NCI-H345 (cell line): ENCODE measurements at regions not wholly inside any gene's neighbourhood (a gene's known extent, or its start where the extent isn't known, plus 50 kb on each side); places are given as distances from the start of the nearest gene placed in this dataset.

Experiments
- DNase-seq: peaks from one replicate; lab custom pipeline; 2025; lab: John Stamatoyannopoulos, UW

DNA sequence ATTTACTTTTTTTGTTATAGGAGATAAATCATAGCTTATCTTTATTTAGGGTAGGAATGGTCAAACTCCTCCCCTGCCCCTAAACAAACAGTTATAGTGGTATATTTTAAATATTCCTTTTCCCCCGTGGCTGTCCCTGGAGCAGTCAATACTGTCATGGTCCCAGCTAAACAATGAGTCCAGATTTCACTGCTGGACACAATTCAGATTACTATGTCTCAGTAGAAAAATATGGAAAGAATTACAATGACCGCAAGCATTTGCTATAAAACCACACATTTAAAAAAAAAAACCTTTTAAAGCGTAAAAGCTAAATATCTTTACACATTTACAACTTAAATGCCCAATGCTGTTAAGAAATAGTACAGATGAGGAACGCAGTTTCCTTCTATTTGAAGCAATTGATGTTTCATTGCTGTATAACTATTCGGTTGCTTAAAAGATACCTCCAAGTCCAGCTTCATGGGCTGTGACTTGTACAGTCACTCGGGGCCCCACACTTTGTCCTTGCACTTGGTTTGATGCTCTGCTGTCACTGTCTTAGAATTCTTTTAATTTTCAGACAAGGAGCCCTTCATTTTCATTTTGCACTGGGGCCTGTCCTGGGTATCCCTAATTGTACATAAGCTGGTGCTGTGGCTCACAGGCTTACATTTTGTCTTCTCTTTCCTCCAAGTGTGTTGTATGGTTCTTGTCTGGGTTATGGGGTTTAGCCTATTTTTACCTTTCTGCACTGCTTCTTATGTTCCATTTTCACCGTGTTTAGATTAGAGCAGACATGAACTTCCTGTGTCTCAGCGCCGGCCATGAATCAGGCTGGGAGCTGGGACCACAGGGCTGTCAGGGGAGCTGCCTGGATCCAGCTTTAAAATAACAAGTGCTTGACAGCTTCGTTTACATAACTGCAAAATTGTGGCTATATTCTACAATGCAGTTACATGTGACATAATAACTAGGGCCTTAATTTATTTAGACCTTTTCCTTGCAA, 530.2 kb upstream of the FZD8 start:
- no peak for DNase-seq

DNA sequence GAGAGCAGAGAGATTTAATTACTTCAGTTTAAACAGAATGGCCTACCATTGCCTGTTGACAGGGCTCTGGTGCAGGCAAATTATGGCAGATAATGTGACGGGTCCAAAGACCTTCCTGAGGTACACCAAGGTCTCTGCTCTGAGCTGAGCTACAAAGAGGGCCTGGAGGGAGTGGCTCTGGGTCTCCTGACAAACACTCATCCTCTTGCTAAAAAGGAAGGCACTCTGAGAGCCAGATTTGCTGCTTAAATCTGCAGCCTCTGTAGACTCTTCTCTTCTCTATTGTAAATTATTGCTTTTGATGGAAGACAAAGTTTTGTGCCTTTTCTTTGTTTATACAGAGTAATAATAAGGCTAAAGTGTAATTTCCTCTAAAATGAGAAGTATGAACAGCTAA, 529.5 kb upstream of the FZD8 start:
- DNase-seq: no peak

DNA sequence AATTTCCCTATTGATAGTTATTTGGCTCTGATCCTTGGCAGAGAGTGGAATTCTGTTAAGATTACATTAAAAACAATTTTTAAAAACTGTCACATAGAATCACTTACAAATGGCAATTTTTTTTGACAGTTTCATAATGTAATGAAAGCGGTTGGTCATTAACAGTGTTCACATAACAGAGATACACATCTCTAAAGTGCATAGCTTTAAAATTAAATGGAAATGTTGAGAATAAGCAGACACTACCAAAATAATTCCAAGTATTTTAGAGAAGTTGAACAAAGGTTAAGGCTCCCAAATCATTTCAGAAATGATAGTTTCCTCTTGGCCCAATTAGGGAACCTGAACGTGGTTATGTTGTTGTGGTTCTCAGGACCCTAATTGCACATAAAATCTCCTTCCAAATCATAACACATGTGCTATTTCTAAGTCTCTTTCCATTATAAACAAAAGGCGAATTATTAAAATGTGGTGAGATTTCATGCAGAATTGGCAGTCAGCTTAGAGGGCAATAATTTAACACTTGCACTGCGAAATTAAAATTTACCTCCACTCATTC, 528.9 kb upstream of the FZD8 start:
- no peak for DNase-seq

DNA sequence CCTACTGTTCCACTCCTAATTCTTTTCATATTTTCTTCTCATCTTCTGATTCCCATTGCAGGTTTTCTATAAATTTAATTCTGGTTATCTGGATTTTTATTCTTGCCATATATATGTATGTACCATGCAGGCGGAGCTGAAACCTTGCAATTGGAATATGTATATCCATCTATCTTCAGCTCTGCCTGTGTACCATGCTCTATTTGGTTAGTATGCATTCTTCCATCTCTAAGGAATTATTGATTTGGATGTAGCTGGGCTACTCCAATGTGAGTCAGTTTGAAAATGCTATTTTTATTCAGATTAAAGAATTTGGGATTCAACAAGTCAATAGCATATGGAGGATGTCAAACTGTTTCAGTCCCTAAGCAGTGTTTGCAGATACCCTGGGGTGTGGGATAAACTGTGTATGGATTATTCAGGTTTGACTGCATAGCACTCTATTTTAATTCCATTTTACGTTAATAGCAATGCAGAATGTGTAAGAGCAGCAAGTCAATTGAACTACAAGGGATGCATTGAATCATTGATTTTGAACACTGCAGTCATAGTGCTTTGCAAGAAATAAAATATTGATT, 528.1 kb upstream of the FZD8 start:
- no peak for DNase-seq

DNA sequence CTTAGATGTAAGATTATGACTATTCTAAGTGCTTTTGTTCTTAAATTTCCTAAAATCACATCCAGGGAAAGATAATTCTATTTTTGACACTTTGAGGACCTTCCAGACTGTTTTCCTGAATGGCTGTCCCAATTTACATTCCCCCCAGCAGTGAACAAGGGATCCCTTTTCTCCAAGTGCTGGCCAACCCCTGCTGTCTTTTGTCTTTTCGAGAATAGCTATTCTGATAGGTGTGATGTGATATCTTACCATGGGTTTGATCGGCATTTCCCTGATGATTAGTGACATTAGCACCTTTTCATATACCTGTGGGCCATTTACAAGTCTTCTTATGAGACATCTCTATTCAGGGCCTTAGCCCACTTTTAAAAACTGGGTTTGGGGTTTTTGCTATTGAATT, 526.7 kb upstream of the FZD8 start:
- DNase-seq: no peak

DNA sequence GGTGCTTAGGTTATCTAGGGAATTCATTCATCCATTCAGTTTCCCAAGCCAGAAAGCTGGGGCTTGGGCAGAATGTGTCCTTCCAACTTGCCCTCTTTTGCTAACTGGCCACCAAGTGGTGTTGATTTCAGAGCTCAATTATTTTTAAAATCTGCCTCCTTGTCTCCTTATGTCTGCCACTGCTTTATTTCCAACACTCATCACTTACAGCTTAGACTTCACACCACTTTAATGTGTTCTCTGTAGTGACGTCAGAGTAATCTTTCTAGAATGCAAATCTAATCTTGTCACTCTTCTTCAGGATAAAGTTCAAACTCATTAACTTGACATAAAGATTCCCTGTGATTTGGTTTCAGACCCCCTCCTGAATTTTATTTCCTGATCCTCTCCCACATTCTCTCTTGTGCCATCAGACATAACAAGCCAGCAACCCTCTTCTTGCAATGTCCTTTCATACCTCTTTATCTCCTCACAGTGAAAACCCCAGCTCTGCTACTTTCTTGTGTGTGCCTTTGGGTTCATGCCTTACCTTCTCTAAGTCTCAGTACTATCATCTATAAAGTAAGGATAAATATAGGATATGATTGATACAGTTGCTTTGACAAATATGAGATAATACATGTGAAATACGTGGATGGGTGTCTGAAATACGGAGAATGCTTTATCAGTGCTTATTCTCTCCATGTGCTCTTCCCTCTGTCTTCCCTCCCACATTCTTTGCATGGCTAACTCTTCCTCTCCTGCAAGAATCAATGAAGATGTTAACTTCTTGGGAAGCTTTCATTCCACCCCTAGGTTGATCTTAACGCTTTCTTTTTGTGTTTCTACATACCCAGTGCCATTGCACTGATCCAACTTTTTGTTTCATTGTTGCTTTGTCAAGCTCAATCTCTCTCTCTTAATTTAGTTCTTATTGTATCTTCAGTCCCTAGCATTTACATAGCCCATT, 522.7 kb upstream of the FZD8 start:
- DNase-seq: no peak

DNA sequence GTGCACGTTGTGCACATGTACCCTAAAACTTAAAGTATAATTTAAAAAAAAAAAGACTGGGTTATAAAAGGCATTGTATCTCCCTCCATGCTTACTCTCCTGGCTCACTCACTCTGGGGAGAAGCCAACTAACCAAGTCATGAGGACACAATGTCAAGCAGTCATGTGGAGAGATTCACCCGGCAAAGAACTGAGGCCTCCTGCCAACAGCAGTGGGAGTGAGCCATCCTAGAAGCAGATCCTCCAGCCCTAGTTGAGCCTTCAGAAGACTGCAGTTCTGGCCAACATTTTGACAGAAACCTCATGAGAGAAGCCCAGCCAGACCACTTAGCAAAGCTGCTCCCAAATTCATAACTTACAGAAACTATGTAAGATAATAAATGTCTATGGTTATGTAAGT, 521.7 kb upstream of the FZD8 start:
- no peak for DNase-seq

DNA sequence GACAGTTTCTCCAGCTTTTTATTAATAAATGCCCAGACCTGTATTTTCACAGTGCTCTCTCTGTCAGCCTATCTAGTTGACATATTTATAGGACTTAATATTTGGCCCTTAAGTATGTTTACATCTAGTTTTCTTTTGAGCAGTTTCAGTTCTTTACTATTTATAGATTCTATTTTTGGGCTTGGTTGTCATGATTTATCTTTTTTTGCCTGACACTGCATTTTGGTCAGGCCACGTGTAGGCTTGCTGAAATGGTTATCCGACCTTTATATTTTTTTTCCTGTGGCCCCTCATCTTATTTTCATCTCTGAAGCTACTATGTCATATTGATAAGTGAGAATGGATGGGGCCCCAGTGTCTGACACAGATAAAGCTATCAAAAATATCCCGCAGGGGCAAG, 515.4 kb upstream of the FZD8 start:
- no peak for DNase-seq

DNA sequence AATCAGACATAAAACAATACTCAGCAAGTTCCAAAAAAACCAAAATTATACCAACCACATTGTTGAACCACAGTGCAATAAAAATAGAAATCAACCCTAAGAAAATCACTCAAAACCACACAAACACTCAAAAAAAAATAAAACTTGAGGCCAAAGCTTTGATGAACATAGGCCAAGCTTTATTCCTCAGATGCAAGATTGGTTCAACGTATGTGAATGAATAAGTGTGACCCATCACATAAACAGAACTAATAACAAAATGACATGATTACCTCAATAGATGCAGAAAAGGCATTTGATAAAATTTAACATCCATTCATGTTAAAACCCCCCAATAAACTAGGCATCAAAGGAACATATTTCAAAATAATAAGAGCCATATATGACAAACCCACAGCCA, 506.1 kb upstream of the FZD8 start:
- no peak for DNase-seq

DNA sequence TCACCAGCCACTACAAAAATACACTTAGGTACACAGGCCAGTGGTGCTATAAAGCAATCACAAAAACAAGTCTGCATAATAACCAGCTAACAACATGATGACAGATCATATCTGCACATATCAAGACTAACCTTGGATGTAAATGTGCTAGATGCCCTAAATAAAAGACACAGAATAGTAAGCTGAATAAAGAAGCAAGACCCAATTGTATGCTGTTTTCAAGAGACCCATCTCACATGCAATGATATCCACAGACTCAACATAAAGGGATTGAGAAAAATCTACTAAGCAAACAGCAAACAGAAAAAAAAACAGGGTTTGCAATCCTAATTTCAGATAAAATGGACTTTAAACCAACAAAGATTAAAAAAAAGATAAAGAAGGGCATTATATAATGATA, 505.4 kb upstream of the FZD8 start:
- no peak for DNase-seq

DNA sequence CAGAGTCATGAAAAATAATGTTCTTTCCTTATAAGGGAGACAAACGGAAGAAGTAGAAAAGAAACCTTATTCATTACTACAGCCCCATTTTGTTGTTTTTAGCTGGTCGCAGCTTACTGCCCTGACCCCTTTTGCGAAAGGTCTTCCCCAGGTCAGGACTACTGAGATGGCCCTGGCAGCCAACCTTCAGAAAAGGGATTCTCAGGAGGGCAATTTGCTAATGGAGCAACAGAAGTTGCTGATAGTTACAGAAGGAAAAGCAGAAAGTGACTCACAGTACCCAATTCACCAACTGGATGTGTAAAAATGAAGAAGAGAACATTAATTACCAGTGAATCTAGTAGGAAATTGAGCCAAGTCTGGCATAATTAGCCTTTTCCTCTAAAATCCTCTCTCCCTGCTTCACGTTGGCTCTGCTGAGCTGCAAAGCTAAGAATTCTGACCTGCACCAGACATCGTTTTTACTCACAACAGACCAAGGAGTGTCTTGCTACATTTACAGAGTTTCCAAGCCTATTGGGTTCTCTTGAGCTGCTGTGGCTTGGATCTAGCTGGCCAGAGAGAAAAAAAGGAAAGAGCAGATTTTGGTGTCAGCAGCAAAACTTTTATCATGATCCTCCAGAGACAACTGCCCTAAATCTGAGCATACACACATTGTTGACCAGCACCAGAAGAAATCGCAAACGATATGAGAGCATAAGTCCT, 499.9 kb upstream of the FZD8 start:
- no peak for DNase-seq

DNA sequence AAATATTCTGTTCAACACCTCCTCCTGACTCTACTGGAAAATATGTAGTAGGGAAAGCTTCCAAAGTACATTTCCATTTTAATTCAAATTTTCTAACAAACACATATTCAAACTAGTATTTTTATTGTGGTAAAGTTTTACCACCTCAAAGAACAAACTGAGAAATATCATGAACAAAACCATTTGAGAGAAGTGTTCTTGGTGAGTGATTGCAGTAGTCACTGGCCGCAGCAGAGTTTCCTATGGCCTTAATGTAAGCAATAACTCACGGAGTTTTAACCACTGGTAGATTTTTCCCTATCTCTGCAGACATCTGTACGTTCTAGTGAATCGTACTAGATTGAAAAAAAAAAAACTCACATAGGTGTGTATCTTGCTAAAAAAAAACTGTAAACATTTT, 487.0 kb upstream of the FZD8 start:
- DNase-seq: no peak

DNA sequence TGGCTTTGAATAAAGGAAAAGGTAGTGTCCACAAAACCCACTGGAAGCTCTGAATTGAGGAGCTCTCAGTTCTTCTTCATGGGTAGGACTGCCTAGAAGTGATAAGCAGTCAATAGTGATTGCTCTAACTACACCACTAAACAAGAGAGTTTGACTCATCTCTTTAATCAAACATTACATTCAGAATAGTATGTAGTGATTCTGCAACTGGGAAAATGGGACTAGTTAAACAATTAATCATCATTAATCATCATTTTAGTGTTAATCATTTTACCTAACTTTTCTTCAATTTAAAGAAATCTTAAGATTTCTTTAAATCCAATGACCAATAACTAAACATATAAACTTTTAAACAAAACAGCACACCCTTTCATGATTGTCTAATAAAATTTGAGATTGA, 484.0 kb upstream of the FZD8 start:
- DNase-seq: no peak

DNA sequence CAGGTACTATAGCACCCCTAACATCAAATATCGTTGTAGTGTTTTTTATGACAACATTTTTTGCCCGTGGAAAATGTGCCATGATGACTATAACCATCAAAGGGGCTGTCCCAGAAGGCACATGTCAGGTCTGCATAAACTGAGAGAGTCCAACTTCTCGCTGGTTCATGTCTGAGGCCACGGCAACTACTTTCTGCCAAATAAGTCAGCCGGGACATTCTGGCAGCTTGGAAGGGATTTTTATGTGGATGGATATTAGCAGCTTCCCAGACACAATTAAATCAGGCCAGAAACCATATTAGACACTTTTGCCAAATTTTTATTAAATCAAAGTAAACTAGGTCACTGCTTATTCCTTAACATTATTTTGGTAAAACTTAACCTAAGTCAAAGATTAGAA, 477.4 kb upstream of the FZD8 start:
- no peak for DNase-seq

DNA sequence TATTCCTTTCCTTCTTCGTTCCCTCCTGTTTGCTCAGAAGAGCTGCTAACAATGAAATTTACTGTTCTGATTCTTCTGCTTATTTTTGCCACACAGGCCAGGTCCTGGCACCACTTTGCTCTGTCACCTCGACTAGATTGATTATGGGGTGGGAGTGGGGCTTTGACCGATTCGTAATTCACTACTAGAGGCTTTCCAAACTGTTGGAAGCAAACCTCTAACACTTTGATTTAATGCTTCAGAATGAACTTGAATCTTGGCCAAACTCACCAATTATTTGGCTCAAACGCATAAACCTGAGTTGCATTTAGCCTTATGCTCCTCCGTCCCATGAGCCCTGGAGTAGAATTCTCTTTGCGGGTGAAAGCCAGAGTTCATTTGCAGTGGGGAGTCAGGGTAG, 476.2 kb upstream of the FZD8 start:
- DNase-seq: no peak

DNA sequence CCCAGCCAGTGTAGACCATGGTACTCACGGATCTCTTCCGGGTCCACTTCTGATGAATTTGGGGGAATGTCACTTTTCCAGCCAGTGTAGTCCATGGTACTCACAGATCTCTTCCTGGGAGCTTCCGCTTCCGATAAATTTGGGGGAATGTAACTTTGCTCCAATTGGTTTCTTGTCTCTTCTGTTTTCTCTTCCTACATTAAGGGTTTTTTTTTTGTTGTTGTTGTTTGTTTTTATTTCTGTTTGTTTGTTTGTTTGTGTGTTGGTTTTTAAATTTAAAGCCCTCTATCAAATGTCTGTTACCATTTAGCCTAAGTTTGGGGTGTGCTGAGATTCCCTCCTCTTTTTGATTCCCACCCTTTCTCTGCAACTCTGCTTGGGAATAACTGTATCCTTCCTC, 475.8 kb upstream of the FZD8 start:
- DNase-seq: no peak

DNA sequence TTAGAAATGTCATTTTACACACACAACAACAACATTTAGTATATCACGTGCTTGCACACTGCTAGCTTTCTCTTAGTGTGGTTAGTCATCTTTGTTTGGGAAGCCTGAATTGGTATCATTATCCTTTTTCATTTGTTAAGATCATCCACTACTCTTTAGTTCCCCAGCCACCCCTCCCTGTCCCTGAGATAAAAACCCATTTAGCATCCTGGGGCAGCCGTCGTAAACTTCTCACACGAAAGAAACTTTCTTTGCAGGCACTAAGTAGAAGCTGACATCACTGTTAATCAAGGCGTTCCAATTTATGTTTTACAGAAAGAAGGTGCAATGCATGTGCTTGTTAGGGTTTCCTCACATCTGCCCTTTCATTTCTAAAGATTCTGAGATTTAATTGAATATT, 475.1 kb upstream of the FZD8 start:
- DNase-seq: no peak

DNA sequence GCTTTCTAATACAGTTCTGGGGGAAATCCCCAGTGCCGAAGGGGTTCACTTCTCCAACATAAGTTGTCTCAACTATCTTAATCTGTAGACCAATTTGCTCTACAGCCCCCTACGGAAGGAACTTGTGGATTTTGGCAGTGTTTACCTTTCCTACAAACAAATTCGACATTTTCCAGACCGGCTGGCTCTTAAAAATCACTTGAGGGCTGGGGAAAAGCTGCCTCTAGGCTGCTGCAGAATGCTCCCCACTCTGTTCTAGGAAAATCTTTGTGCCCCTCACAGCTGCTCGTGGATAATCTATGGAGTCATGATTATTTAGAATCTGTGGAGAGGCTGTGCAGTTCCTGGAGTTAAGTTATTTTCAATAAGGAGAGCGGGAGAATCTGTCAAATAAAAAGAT, 474.6 kb upstream of the FZD8 start:
- no peak for DNase-seq

DNA sequence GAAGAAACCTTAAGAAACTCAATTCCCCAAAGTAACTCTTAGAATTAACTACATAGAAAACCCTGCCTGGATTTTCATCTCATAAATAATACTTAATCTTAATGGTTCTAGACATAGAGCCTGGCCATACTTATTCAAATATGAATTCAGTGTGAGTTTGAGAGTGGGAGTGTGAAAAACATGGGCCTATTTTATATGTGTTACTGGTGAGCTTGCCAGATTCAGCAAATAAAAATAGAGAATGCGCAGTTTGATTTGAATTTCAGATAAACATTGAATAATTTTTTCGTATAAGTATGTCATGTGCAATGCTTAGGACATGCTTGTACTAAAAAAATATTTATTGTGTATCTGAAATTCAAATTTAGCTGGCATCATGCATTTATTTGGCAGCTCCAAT, 473.9 kb upstream of the FZD8 start:
- no peak for DNase-seq

DNA sequence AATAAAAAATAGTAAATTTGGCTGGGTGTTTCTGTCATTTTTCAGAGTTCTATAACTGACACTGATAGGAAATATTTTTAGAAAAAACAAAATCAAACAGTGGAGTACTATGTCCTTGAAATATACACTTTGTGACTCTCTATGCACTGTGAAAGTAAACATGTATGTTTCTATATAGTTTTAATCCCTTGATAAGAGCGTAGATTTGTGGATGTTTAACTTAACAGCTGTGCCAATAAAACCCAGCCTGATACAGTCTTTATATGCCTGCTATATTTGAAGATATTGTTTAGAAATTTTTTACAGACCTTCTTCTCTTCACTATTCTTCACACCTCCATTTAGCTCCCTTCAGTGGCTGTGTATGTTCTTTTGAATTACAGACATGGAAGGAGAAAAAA, 473.3 kb upstream of the FZD8 start:
- DNase-seq: no peak

DNA sequence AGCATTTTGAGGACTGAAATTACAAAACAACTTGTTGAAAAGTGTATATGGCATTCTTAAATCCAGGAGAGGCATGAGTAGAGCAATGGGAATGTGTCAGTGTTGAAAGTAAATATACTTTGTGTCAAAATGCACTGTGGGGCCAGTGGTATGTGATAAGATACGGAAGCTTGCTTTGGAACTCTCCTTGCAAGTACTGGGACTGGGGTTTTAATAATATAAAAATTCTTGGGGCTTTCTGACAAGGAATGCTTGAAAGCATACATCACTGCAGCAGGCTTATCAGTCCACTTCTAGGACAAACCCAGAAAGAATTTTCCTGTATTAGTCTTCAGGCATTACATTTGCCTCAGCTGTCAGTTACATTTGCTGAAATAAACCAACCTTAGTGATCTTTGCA, 472.8 kb upstream of the FZD8 start:
- no peak for DNase-seq

DNA sequence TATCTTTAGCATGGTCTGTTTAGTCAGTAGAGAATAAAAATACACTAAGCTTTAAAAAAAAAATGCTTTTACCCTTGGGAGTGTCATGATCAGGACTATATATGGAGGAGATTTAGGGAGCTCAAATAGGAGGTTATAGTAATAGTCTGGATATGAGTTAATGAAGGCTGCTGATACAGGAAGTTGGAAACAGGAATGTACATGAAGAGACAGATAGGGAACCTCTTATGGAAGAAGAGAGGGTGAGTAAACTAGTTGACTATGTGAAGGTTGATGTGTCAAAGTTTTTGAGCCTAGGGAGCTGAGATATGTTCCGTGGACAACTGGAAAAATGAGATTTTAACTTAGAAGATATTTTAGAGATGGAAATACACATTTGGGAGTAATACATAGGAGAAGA, 472.0 kb upstream of the FZD8 start:
- no peak for DNase-seq
